HCT116 (cell line): ENCODE measurements at regions not wholly inside any gene's neighbourhood (a gene's known extent, or its start where the extent isn't known, plus 50 kb on each side); places are given as distances from the start of the nearest gene placed in this dataset.

Source experiments
- ATAC-seq: fragments of 200-7000 bp; cut with Tn5 transposase; 2 replicates; pipeline ENCODE4 v1.9.1; 2020; ENCODE audit warnings: mild to moderate bottlenecking, moderate library complexity
- BruUV-seq: library from RNA; stranded (reverse); fragments of 400-500 nt; replicated peaks from 2 replicates; lab custom pipeline; 2021; lab: Mats Ljungman, UMichigan
- CTCF ChIA-PET: fragments of 300-600 bp; sonication (Branson Sonifier 250); formaldehyde crosslinking; loops from one replicate; lab custom pipeline; 2021; ENCODE audit warnings: antibody characterized with exemption; lab: Charles Lee
- POLR2A ChIA-PET: fragments of 300-600, 350-600 bp; sonication (Branson Sonifier 250); formaldehyde crosslinking; loops from one replicate; lab custom pipeline; 2021; ENCODE audit warnings: antibody characterized with exemption; lab: Charles Lee
- RAD21 ChIA-PET, 2 experiments: fragments of 300-600 bp; sonication (Branson Sonifier 250); formaldehyde crosslinking; loops; one replicate each; lab custom pipeline; 2023; ENCODE audit warnings: low total read pairs in 2 of 2; ENCODE audit not compliant: uncharacterized antibody in 2 of 2, unreplicated experiment in 2 of 2, low non-redundant PET in 1 of 2; lab: Charles Lee
- DNase-seq: peaks from one replicate; pipeline ENCODE4 v3.0.0-alpha.2; 2010; ENCODE audit warnings: low read depth, low spot score
- H2AFZ ChIP-seq: fragments of 200-600 bp; shearing (Covaris generic), sonication (generic); 2 replicates; pipeline ENCODE4 v1.6.1; 2017; ENCODE audit warnings: low read depth, mixed run types, mixed read lengths, antibody characterized with exemption, low read length; ENCODE audit not compliant: poor library complexity, severe bottlenecking
- H3K27ac ChIP-seq: 2 replicates; pipeline ENCODE4 v1.5.1; 2012; ENCODE audit warnings: low read depth, low read length
- H3K27me3 ChIP-seq: fragments of 200-600 bp; sonication (generic); 2 replicates; pipeline ENCODE4 v1.6.1; 2016; ENCODE audit warnings: mixed run types, low read length, mixed read lengths; ENCODE audit not compliant: insufficient read depth
- H3K36me3 ChIP-seq, 2 experiments: fragments of 200-500 bp in 1 of 2; fragments of 200-600 bp in 1 of 2; sonication (Bioruptor generic) in 1 of 2; sonication (generic) in 1 of 2; 2 replicates each; pipeline versions ENCODE4 v1.5.1 to v1.6.1; 2014 to 2016; ENCODE audit warnings: low read length in 2 of 2, inconsistent platforms in 1 of 2, mixed read lengths in 1 of 2, mixed run types in 1 of 2; ENCODE audit not compliant: insufficient read depth in 2 of 2, control insufficient read depth in 1 of 2
- H3K4me1 ChIP-seq, 2 experiments: fragments of 200-600 bp in 1 of 2; sonication (generic) in 1 of 2; 2 replicates each; pipeline versions ENCODE4 v1.5.1 to v1.6.1; 2012 to 2017; ENCODE audit warnings: low read length in 2 of 2, inconsistent platforms in 1 of 2, mild to moderate bottlenecking in 1 of 2, mixed read lengths in 1 of 2, mixed run types in 1 of 2, moderate library complexity in 1 of 2; ENCODE audit not compliant: insufficient read depth in 2 of 2, control insufficient read depth in 1 of 2
- H3K4me2 ChIP-seq: fragments of 200-600 bp; sonication (generic); 2 replicates; pipeline ENCODE4 v1.6.1; 2017; ENCODE audit warnings: mixed run types, low read length, mixed read lengths
- H3K4me3 ChIP-seq, 2 experiments: fragments of 200-600 bp in 1 of 2; sonication (generic) in 1 of 2; replicated peaks in 1 of 2; 2 replicates each; pipeline ENCODE4 v1.5.1; 2011 to 2016; ENCODE audit warnings: low read length in 2 of 2, control low read depth in 1 of 2, low read depth in 1 of 2, mild to moderate bottlenecking in 1 of 2, mixed read lengths in 1 of 2, mixed run types in 1 of 2
- H3K79me2 ChIP-seq: fragments of 200-600 bp; sonication (generic); 2 replicates; pipeline ENCODE4 v1.6.1; 2017; ENCODE audit warnings: mild to moderate bottlenecking, mixed run types, low read length, moderate library complexity, mixed read lengths; ENCODE audit not compliant: insufficient read depth
- H3K9ac ChIP-seq: fragments of 200-600 bp; sonication (generic); 2 replicates; pipeline ENCODE4 v1.6.1; 2016; ENCODE audit warnings: low read length, mixed read lengths
- H3K9me2 ChIP-seq: fragments of 200-600 bp; sonication (generic), shearing (Covaris generic); 2 replicates; pipeline ENCODE4 v1.6.1; 2017; ENCODE audit warnings: mixed run types, mild to moderate bottlenecking, moderate library complexity; ENCODE audit not compliant: insufficient read depth
- H3K9me3 ChIP-seq, 2 experiments: fragments of 200-500 bp in 1 of 2; fragments of 200-600 bp in 1 of 2; sonication (Bioruptor generic) in 1 of 2; sonication (generic) in 1 of 2; 2 replicates each; pipeline ENCODE4 v1.6.1; 2014 to 2017; ENCODE audit warnings: low read length in 2 of 2, mixed read lengths in 2 of 2, inconsistent platforms in 1 of 2, low read depth in 1 of 2, mild to moderate bottlenecking in 1 of 2, mixed run types in 1 of 2, moderate library complexity in 1 of 2; ENCODE audit not compliant: control insufficient read depth in 1 of 2, insufficient read depth in 1 of 2
- H4K20me1 ChIP-seq: fragments of 200-600 bp; sonication (generic), shearing (Covaris generic); 2 replicates; pipeline ENCODE4 v1.6.1; 2017; ENCODE audit warnings: mixed run types, mild to moderate bottlenecking, moderate library complexity; ENCODE audit not compliant: insufficient read depth
- CBX3 ChIP-seq: IDR thresholded peaks from 2 replicates; pipeline ENCODE4 v1.6.1; 2012; ENCODE audit warnings: low read depth
- CEBPB ChIP-seq: IDR thresholded peaks from 2 replicates; pipeline ENCODE4 v1.6.1; 2012; ENCODE audit warnings: low read depth
- CTCF ChIP-seq, 3 experiments: fragments of 200-600 bp in 1 of 3; sonication (generic) in 1 of 3; IDR thresholded peaks in 2 of 3; conservative IDR thresholded peaks in 1 of 3; 2 replicates each; pipeline ENCODE4 v1.5.1; 2012 to 2017; ENCODE audit warnings: low read depth in 2 of 3, low read length in 2 of 3, antibody characterized with exemption in 1 of 3, borderline replicate concordance in 1 of 3, control low read depth in 1 of 3, mild to moderate bottlenecking in 1 of 3, mixed read lengths in 1 of 3, mixed run types in 1 of 3, moderate library complexity in 1 of 3; ENCODE audit not compliant: insufficient read depth in 1 of 3
- EGR1 ChIP-seq: IDR thresholded peaks from 2 replicates; pipeline ENCODE4 v1.6.1; 2012; ENCODE audit warnings: low read depth
- JUND ChIP-seq: IDR thresholded peaks from 2 replicates; pipeline ENCODE4 v1.6.1; 2012
- MAX ChIP-seq: IDR thresholded peaks from 2 replicates; pipeline ENCODE4 v1.6.1; 2012
- POLR2A ChIP-seq: IDR thresholded peaks from 2 replicates; pipeline ENCODE4 v1.7.0; 2011; ENCODE audit warnings: borderline replicate concordance; ENCODE audit not compliant: insufficient read depth, insufficient read length; ENCODE audit errors: extremely low read depth
- REST ChIP-seq: IDR thresholded peaks from 2 replicates; pipeline ENCODE4 v1.6.1; 2012; ENCODE audit warnings: low read depth
- SIN3A ChIP-seq: IDR thresholded peaks from 2 replicates; pipeline ENCODE4 v1.6.1; 2012; ENCODE audit warnings: low read depth
- SRF ChIP-seq: IDR thresholded peaks from 2 replicates; pipeline ENCODE4 v1.6.1; 2012; ENCODE audit warnings: low read depth
- TCF7L2 ChIP-seq: IDR thresholded peaks from 2 replicates; pipeline ENCODE4 v1.7.0; 2011; ENCODE audit warnings: borderline replicate concordance, inconsistent platforms; ENCODE audit not compliant: insufficient read depth, insufficient read length; ENCODE audit errors: extremely low read depth
- YY1 ChIP-seq: IDR thresholded peaks from 2 replicates; pipeline ENCODE4 v1.6.1; 2011; ENCODE audit warnings: low read length, low read depth, moderate library complexity, mild to moderate bottlenecking; ENCODE audit not compliant: insufficient replicate concordance; ENCODE audit errors: extremely low read depth
- ZBTB33 ChIP-seq: IDR thresholded peaks from 2 replicates; pipeline ENCODE4 v1.6.1; 2011; ENCODE audit warnings: mild to moderate bottlenecking, low read length, moderate library complexity; ENCODE audit not compliant: insufficient replicate concordance; ENCODE audit errors: extremely low read depth
- intact Hi-C: fragments of 100-400 bp; cut with micrococcal nuclease; formaldehyde crosslinking; loops from 2 replicates; pipeline ENCODE4 v1.10.0; 2022

- ATAC-seq (no peak), DNase-seq (no peak)
- BruUV-seq = no TSS peak
- no peaks in the 10 kb centered on the region for H3K79me2 ChIP-seq
- no peak overlapping the region for H3K4me2 ChIP-seq
- no peaks in the 10 kb centered on the region for H3K36me3 ChIP-seq
- H2AFZ ChIP-seq = peak overlapping the region; percentile 17
- ChIA-PET CTCF (no interaction called here), RAD21 (interaction anchor here in 1 of 2 experiments (0.6 kb wide), 1 partner anchor 1086 kb away, joined by 3 read pairs; no protein-coding TSS in a partner anchor), POLR2A (no interaction called here)
- intact Hi-C loops = no loop called here
- H4K20me1 ChIP-seq = no peaks in the 10 kb centered on the region
- H3K4me3 ChIP-seq = no peak overlapping the region
- H3K9ac ChIP-seq = no peak overlapping the region
- TF ChIP-seq CEBPB = no peak
- no peak for TF ChIP-seq TCF7L2
- no peak for TF ChIP-seq ZBTB33
- TF ChIP-seq CBX3 = no peak
- no peak for TF ChIP-seq YY1
- TF ChIP-seq SRF = no peak
- no peak for TF ChIP-seq JUND
- no peak for TF ChIP-seq MAX
- TF ChIP-seq CTCF (IDR thresholded peaks at IDR 0.05 in 2 of 3, conservative IDR thresholded peaks at IDR 0.05 in 1 of 3; ENCODE audit: borderline replicate concordance in 1 of 3, insufficient read depth in 1 of 3, low read depth in 2 of 3, low read length in 2 of 3) = no peak
- no peak for TF ChIP-seq EGR1
- TF ChIP-seq REST = no peak
- no peak for TF ChIP-seq POLR2A
- no peak for TF ChIP-seq SIN3A
- no peaks in the 10 kb centered on the region for H3K27me3 ChIP-seq
- 0 out of 4 replicates have a peak, but pooled peaks cover 0 to 5% of the 10 kb centered on the region in 2 experiments for H3K9me3 ChIP-seq
- peaks cover 0 to 18% of the 10 kb centered on the region in 2 experiments; a peak in 2 of 4 replicates for H3K4me1 ChIP-seq
- H3K9me2 ChIP-seq = no peaks in the 10 kb centered on the region
- H3K27ac ChIP-seq = peak overlapping the region; percentile 64
Measured at GRCh38 chr5:92944903-92945604, 636.0 kb downstream of the NR2F1-AS1 start.
